Naive thymus-derived CD8-positive, alpha-beta T cell (primary cell): ENCODE measurements at regions not wholly inside any gene's neighbourhood (a gene's known extent, or its start where the extent isn't known, plus 50 kb on each side); places are given as distances from the start of the nearest gene placed in this dataset.

Experiments
- ATAC-seq, 2 donors: fragments of 150-1000 bp; cut with Tn5 transposase in 1 of 2; sonication (Bioruptor Pico), chemical (Tn5 transposase) in 1 of 2; 1 replicate in 1 of 2; 2 replicates in 1 of 2; pipeline ENCODE4 v1.10.0; 2021; ENCODE audit warnings: mild to moderate bottlenecking in 2 of 2, moderate library complexity in 2 of 2
- POLR2A ChIA-PET: fragments of 350-600 bp; sonication (Branson Sonifier 250); formaldehyde crosslinking; loops from one replicate; lab custom pipeline; 2021; ENCODE audit warnings: antibody characterized with exemption; lab: Charles Lee
- DNase-seq, 10 donors: peaks; one replicate each; pipeline versions ENCODE4 v3.0.0 to v3.0.0-alpha.2; 2020 to 2022
- H3K27ac Mint-ChIP-seq, 10 donors: one replicate each; pipeline ENCODE4 v1.8.0; 2020 to 2022; ENCODE audit warnings: mild to moderate bottlenecking in 10 of 10, mixed read lengths in 10 of 10, moderate library complexity in 4 of 10, inconsistent platforms in 1 of 10
- H3K27me3 Mint-ChIP-seq, 5 donors: one replicate each; pipeline ENCODE4 v1.8.0; 2021 to 2022; ENCODE audit warnings: mixed read lengths in 5 of 5
- H3K36me3 Mint-ChIP-seq, 3 donors: one replicate each; pipeline ENCODE4 v1.8.0; 2020 to 2022; ENCODE audit warnings: mixed read lengths in 3 of 3, mild to moderate bottlenecking in 2 of 3, inconsistent platforms in 1 of 3
- H3K4me1 Mint-ChIP-seq, 4 donors: one replicate each; pipeline ENCODE4 v1.8.0; 2021 to 2022; ENCODE audit warnings: mixed read lengths in 4 of 4
- H3K4me3 Mint-ChIP-seq, 10 donors: one replicate each; pipeline ENCODE4 v1.8.0; 2020 to 2022; ENCODE audit warnings: mild to moderate bottlenecking in 10 of 10, mixed read lengths in 10 of 10, moderate library complexity in 6 of 10, inconsistent platforms in 1 of 10
- H3K9me3 Mint-ChIP-seq, 9 donors: one replicate each; pipeline ENCODE4 v1.8.0; 2020 to 2022; ENCODE audit warnings: mixed read lengths in 9 of 9, mild to moderate bottlenecking in 3 of 9, inconsistent platforms in 1 of 9, moderate library complexity in 1 of 9

DNA sequence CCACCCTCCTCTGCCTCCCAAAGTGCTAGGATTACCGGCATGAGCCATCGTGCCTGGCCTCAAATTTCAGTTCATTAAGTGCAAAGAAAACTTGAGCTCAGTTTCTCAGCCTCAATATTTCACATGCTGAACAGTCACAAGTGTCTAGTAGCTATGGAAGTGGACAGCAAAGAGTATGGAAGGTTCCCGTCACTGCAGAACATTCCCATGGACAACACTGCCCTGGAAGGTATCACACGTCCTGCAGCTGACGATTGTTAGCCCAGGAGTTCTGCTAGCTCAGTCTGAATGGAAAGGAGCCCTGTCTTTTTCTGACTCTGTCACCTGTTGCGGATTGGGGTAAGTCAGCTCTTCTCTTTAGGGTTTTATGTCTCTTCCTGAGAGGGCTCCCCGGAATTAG, 86.2 kb upstream of the PTPRM start:
- H3K27ac Mint-ChIP-seq = no peak overlapping the region
- DNase-seq (no peak), ATAC-seq (no peak)
- POLR2A ChIA-PET = no interaction called here
- no peaks in the 10 kb centered on the region for H3K36me3 Mint-ChIP-seq
- peaks cover 0 to 3% (median 0%) of the 10 kb centered on the region in 9 donors for H3K9me3 Mint-ChIP-seq
- H3K4me1 Mint-ChIP-seq = no peaks in the 10 kb centered on the region
- H3K4me3 Mint-ChIP-seq = no peak overlapping the region
- H3K27me3 Mint-ChIP-seq = peaks cover 0 to 10% (median 0%) of the 10 kb centered on the region in 5 donors

DNA sequence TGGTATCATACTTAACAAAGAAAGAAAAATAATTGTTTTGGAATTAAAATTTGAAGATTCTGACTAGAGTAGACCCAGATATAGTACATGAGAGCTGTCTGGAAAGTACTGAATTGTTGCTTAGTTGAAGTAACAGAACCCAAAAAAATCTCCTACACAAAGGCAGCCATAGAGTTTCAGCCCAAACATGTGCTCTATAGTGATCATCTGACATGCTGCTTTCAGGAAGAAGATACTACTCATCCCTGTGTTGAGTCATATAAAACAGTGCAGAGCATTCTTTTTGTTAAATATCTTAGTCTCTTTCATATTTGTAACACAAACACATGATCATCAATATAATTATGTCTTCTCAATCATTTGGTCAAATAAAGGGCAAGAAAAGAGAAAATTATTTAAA, 84.8 kb upstream of the PTPRM start:
- POLR2A ChIA-PET = no interaction called here
- peaks cover 0 to 9% (median 1%) of the 10 kb centered on the region in 5 donors for H3K27me3 Mint-ChIP-seq
- peaks cover 0 to 3% (median 0%) of the 10 kb centered on the region in 9 donors for H3K9me3 Mint-ChIP-seq
- H3K36me3 Mint-ChIP-seq = no peaks in the 10 kb centered on the region
- H3K27ac Mint-ChIP-seq = no peak overlapping the region
- no peak overlapping the region for H3K4me3 Mint-ChIP-seq
- no peak for ATAC-seq
- no peak for DNase-seq
- no peaks in the 10 kb centered on the region for H3K4me1 Mint-ChIP-seq

DNA sequence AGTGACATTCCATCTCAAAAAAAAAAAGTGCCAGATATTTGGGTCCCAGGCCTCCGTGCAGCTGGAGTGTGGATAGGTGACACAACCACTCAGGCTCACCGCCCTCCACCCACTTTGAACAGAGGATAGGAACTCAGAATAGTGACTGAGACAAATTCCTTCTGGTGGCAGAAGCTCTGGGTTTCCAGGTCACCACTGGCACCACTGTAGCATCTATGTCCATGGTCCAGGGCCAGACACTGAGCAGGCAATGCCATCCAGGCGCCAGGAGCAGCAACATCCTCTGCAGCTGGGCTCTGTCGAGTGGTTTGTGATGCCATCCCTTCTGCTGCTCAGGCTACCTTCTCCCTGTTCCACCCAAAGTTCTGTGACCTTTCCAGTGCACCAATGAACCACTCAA, 81.5 kb upstream of the PTPRM start:
- H3K9me3 Mint-ChIP-seq = peaks cover 0 to 11% (median 0%) of the 10 kb centered on the region in 9 donors
- POLR2A ChIA-PET = no interaction called here
- H3K4me1 Mint-ChIP-seq = no peaks in the 10 kb centered on the region

DNA sequence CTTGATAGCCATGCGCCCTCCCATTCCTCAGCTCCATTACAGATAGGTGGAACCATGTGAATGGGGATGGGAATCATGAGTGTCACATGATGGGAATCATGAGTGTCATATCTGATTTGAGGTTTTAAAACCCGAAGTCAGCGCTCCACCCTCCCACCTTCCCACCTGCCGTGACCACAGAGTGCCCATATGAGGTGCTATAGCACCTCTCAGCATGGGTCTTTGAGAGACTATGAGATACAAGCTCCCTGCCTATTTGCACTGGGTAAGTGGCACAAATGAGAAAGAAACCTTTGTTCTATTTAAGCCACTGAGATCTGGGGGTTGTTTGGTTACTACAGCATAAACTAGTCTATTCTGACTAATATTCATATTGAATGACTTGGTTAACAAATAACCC, 78.5 kb upstream of the PTPRM start:
- POLR2A ChIA-PET = no interaction called here
- H3K27ac Mint-ChIP-seq = no peak overlapping the region
- ATAC-seq = no peak
- H3K27me3 Mint-ChIP-seq = peaks cover 0 to 6% (median 1%) of the 10 kb centered on the region in 5 donors
- H3K36me3 Mint-ChIP-seq = no peaks in the 10 kb centered on the region
- H3K4me1 Mint-ChIP-seq = no peaks in the 10 kb centered on the region
- DNase-seq = no peak
- no peak overlapping the region for H3K4me3 Mint-ChIP-seq
- peaks cover 0 to 25% (median 0%) of the 10 kb centered on the region in 9 donors for H3K9me3 Mint-ChIP-seq

More for the DNA sequence above, 81.5 kb upstream of the PTPRM start:
- DNase-seq (no peak), ATAC-seq (no peak)
- no peaks in the 10 kb centered on the region for H3K36me3 Mint-ChIP-seq
- no peak overlapping the region for H3K4me3 Mint-ChIP-seq
- H3K27ac Mint-ChIP-seq = no peak overlapping the region
- H3K27me3 Mint-ChIP-seq = peaks cover 0 to 6% (median 1%) of the 10 kb centered on the region in 5 donors

DNA sequence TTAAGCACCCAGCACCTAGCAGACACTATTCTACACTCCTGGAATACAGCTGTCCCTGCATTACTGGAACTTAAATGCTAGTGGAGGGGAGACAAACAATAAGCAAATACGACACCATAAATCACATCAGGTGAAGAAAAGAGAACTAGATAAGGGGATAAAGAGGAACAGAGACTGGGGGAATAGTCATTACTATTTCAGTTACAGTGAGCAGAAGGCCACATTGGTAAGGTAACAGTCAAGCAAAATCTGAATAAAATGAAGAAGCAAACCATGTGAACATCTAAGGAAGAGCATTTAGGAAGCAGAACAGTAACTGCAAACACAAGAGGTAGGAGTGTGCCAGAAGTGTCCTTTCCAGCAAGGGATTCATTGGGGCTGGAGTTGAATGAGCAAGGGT, 77.0 kb upstream of the PTPRM start:
- Mint-ChIP-seq H3K9me3 (peaks cover 0 to 25% (median 3%) of the 10 kb centered on the region in 9 donors), H3K4me1 (no peaks in the 10 kb centered on the region), H3K27ac (no peak overlapping the region), H3K36me3 (no peaks in the 10 kb centered on the region), H3K27me3 (peaks cover 0 to 6% (median 3%) of the 10 kb centered on the region in 5 donors), H3K4me3 (no peak overlapping the region)
- POLR2A ChIA-PET = no interaction called here
- ATAC-seq (no peak), DNase-seq (no peak)

DNA sequence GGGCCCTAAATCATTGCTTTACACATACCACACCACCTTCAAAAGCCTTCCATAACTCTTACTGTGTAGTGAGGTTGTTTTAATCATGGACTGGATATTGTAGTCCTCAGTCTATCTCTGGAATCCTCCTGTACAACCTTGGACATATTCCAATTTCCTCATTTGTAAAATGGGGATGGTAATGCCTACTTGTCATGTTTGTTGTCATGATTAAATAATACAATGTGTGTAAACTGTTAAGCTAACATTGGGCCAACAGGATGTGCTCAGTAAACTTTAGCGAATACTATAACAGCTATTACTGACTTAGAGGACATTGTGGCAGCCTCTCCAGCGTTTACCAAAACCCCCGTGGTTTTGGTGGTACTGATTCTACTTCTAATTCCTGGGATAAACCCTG, 74.7 kb upstream of the PTPRM start:
- ATAC-seq = no peak
- DNase-seq = no peak
- POLR2A ChIA-PET = no interaction called here

DNA sequence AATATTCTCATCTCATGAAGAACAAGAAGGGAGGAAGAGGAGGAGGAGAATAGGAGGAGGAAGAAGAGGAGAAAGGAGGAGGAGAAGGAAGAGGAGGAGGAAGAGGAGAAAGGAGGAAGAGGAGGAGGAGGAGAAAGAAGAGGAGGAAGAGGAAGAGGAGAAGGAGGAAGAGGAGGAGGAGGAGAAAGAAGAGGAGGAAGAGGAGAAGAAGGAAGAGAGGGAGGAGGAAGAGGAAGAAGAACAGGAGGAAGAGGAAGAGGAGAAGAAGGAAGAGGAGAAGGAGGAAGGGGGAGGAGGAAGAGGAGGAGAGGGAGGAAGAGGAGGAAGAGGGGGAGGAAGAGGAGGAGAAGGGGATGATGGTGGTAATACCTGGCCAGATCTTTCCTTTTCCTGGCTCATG, 70.0 kb upstream of the PTPRM start:
- no peak overlapping the region for H3K27ac Mint-ChIP-seq
- no peaks in the 10 kb centered on the region for H3K36me3 Mint-ChIP-seq
- POLR2A ChIA-PET = no interaction called here
- DNase-seq = no peak
- no peaks in the 10 kb centered on the region for H3K4me1 Mint-ChIP-seq
- H3K27me3 Mint-ChIP-seq = peaks cover 0 to 7% (median 2%) of the 10 kb centered on the region in 5 donors
- no peak overlapping the region for H3K4me3 Mint-ChIP-seq
- ATAC-seq = no peak
- peaks cover 0 to 10% (median under 1%) of the 10 kb centered on the region in 9 donors for H3K9me3 Mint-ChIP-seq

More for the DNA sequence above, 74.7 kb upstream of the PTPRM start:
- Mint-ChIP-seq H3K9me3 (peaks cover 0 to 25% (median 3%) of the 10 kb centered on the region in 9 donors), H3K4me1 (no peaks in the 10 kb centered on the region), H3K4me3 (no peak overlapping the region), H3K27ac (no peak overlapping the region), H3K27me3 (peaks cover 0 to 5% (median 2%) of the 10 kb centered on the region in 5 donors), H3K36me3 (no peaks in the 10 kb centered on the region)

DNA sequence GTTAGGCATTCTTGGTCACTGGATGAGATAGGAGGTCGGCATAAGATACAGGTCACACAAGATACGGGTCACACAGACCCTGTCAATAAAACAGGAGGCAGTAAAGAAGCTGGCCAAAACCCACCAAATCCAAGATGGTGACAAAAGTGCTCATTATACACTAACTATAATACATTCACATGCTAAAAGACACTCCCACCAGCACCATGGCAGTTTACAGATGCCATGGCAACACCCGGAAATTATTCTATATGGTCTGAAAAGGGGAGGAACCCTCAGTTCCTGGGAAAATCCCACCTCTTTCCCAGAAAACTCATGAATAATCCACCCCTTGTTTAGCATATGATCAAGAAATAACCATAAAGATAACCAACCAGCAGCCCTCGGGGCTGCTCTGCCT, 56.0 kb upstream of the PTPRM start:
- DNase-seq (no peak), ATAC-seq (no peak)
- no peak overlapping the region for H3K27ac Mint-ChIP-seq
- H3K36me3 Mint-ChIP-seq = no peaks in the 10 kb centered on the region
- peaks cover 0 to 8% (median 0%) of the 10 kb centered on the region in 5 donors for H3K27me3 Mint-ChIP-seq
- H3K9me3 Mint-ChIP-seq = peaks cover 0 to 23% (median 4%) of the 10 kb centered on the region in 9 donors
- POLR2A ChIA-PET = no interaction called here
- H3K4me3 Mint-ChIP-seq = no peak overlapping the region
- no peaks in the 10 kb centered on the region for H3K4me1 Mint-ChIP-seq

DNA sequence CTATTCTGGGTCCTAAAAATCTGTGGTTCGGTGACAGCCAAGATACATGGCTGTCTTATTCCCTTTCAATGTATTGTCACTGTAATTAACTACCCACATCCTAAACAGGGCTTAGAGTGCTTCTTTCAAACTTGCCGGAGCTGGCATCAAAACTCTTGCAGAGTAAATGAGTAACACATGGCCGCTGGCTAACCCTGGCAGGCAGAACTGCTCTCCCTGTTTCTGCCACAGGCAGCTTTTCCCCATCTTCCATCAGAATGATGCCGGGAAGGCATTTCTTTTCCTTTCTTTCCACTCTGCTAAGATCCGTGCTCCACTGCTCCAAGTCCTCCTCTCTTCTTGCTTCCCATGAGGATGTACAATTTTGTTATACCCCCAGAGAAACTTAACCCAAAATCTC, 54.8 kb upstream of the PTPRM start:
- H3K4me1 Mint-ChIP-seq = no peaks in the 10 kb centered on the region
- no peak for ATAC-seq

DNA sequence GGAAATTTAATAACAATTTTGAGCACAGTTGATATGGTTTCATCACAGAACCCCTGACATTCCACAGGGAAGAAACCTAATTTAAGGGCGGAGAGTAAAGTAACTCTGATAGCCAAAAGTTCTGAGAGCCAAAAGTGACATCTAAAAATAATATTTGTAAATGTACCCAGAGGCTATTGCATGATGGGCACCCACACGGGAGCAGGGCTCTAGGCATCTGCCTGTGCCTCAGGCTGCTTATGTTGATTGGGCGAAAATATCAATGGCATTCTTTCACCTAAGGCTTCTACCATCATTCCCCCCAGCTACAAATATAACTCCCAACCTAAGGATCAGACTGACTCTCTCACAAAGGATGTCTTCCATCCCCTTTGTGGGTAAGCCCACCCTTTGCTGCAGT, 54.1 kb upstream of the PTPRM start:
- Mint-ChIP-seq H3K4me3 (no peak overlapping the region), H3K4me1 (no peaks in the 10 kb centered on the region), H3K36me3 (no peaks in the 10 kb centered on the region), H3K9me3 (peaks cover 0 to 23% (median 4%) of the 10 kb centered on the region in 9 donors), H3K27ac (no peak overlapping the region), H3K27me3 (peaks cover 0 to 10% (median 0%) of the 10 kb centered on the region in 5 donors)
- POLR2A ChIA-PET = no interaction called here
- no peak for ATAC-seq
- no peak for DNase-seq

More for the DNA sequence above, 54.8 kb upstream of the PTPRM start:
- H3K27ac Mint-ChIP-seq = no peak overlapping the region
- peaks cover 0 to 23% (median 4%) of the 10 kb centered on the region in 9 donors for H3K9me3 Mint-ChIP-seq
- no peaks in the 10 kb centered on the region for H3K36me3 Mint-ChIP-seq
- peaks cover 0 to 8% (median 0%) of the 10 kb centered on the region in 5 donors for H3K27me3 Mint-ChIP-seq
- H3K4me3 Mint-ChIP-seq = no peak overlapping the region
- POLR2A ChIA-PET = no interaction called here
- no peak for DNase-seq

DNA sequence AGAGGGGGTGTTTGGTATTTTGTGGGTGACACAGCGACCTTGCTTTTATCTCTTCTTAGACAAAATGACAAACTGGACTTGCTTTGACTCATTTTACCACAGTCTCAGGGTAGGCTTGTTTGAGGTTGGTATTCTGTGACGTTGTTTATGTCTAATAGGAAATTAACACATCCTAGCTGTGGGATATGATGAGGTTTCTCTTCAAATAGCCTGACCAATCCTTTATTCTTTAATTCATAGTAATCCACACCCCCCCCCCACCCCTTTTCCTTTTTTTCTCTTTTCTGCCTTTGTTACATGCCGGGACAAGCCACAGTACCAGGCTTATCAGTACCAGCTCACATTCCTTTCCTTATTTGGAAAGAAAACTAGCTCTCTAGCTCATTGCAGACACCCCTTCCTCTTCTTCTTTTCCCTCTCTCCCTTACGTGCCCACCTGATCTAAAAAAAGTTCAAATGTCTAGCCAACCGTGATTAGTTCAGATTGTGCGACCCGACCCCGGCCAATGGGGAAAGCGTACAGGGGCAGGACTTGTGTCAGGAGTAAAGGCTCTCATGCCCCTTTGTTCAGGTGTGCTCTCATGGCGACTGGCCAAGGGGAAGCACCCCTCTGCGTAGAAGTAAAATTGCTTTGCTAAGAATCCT, 52.2 kb upstream of the PTPRM start:
- ATAC-seq (no peak), DNase-seq (no peak)
- POLR2A ChIA-PET = no interaction called here
- Mint-ChIP-seq H3K9me3 (peaks cover 0 to 7% (median 3%) of the 10 kb centered on the region in 9 donors), H3K27me3 (peaks cover 0 to 16% (median 0%) of the 10 kb centered on the region in 5 donors), H3K4me1 (no peaks in the 10 kb centered on the region), H3K27ac (no peak overlapping the region), H3K36me3 (no peaks in the 10 kb centered on the region), H3K4me3 (no peak overlapping the region)

DNA sequence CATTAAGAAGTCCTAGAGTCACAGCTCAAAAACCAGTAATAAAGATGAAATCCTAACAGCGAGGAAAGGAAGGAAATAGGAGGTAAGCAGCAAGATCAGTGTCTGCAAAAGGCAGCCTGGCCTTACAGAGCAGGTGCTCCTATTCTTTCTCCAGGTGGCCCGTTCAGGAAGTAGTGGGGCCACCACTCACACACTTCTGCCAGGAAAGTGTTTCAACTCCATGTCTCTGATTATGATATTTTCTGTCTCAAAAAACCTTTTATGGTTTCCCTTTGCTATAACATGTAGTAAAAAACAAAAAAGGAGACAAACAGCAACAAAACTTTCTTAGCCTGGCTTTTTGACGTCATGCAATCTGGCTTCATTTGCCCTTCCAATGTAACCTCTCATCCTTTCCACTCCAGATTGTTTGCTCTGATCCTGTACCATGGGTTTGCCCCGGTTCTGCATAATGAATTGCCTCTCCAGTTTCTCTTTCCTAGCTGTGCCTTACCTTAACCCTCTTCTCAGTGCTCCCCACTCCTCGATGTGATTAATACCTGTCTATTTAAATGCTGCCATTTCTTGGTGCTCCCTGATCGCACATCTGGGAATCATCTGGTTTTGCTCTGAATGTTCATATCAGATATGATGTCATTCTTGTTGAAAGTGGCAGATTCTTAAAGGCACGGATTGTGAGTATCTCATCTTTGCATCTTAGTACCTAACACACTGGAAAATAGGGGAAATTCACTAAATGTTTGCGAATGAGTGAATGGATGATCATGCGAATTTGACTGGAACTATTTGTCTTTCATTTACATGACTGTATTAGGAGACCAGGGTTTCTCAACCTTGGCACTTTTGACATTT, 50.6 kb upstream of the PTPRM start:
- Mint-ChIP-seq H3K4me3 (no peak overlapping the region), H3K9me3 (peaks cover 0 to 3% (median 0%) of the 10 kb centered on the region in 9 donors)
- no peak for DNase-seq

More for the DNA sequence above, 50.6 kb upstream of the PTPRM start:
- Mint-ChIP-seq H3K27ac (no peak overlapping the region), H3K4me1 (no peaks in the 10 kb centered on the region), H3K27me3 (peaks cover 0 to 12% (median 0%) of the 10 kb centered on the region in 5 donors), H3K36me3 (no peaks in the 10 kb centered on the region)
- ATAC-seq = no peak
- POLR2A ChIA-PET = no interaction called here
